ENCODE measurements at regions not wholly inside any gene's neighbourhood (a gene's known extent, or its start where the extent isn't known, plus 50 kb on each side); places are given as distances from the start of the nearest gene placed in this dataset.

GRCh38 chr14:44279357-44279756, 227.7 kb downstream of the FSCB start:
- TF ChIP-seq CTCF (IDR thresholded peaks at IDR 0.05) (no peak), EZH2 (IDR thresholded peaks at IDR 0.05; ENCODE audit: borderline replicate concordance, insufficient read depth, low read depth, low read length, poor library complexity, severe bottlenecking) (no peak)

Data from B cell (primary cell).